ENCODE measurements at regions not wholly inside any gene's neighbourhood (a gene's known extent, or its start where the extent isn't known, plus 50 kb on each side); places are given as distances from the start of the nearest gene placed in this dataset.

- no peak for DNase-seq
Measured at GRCh38 chr11:70614034-70614681, 215.8 kb downstream of the CTTN start.

- no peak for DNase-seq
Measured at GRCh38 chr11:70615036-70615875, 216.9 kb downstream of the CTTN start.

GRCh38 chr11:70616317-70616716 is 218.0 kb downstream of the CTTN start:
- no peak for DNase-seq

- DNase-seq = no peak
Measured at GRCh38 chr11:70616938-70617654, 218.8 kb downstream of the CTTN start.

- no peak for DNase-seq
Measured at GRCh38 chr11:70618431-70619101, 220.2 kb downstream of the CTTN start.

GRCh38 chr11:70619591-70619990 is 221.3 kb downstream of the CTTN start:
- no peak for DNase-seq

- no peak for DNase-seq
Measured at GRCh38 chr11:70620510-70621184, 222.3 kb downstream of the CTTN start.

GRCh38 chr11:70621241-70621640 is 222.9 kb downstream of the CTTN start:
- DNase-seq = no peak

GRCh38 chr11:70622091-70622490 is 223.8 kb downstream of the CTTN start:
- no peak for DNase-seq

GRCh38 chr11:70623906-70624597 is 225.7 kb downstream of the CTTN start:
- DNase-seq = no peak

GRCh38 chr11:70624598-70624993 is 226.3 kb downstream of the CTTN start:
- no peak for DNase-seq

- DNase-seq = no peak
Measured at GRCh38 chr11:70625051-70625450, 226.7 kb downstream of the CTTN start.

- DNase-seq = no peak
Measured at GRCh38 chr11:70625582-70626518, 227.5 kb downstream of the CTTN start.

- no peak for DNase-seq
Measured at GRCh38 chr11:70627219-70627618, 228.9 kb downstream of the CTTN start.

GRCh38 chr11:70628176-70628854 is 230.0 kb downstream of the CTTN start:
- DNase-seq = no peak

GRCh38 chr11:70628855-70629844 is 230.8 kb downstream of the CTTN start:
- DNase-seq = no peak

- DNase-seq = no peak
Measured at GRCh38 chr11:70630068-70630467, 231.7 kb downstream of the CTTN start.

- DNase-seq = no peak
Measured at GRCh38 chr11:70630816-70631623, 232.7 kb downstream of the CTTN start.

All from NCI-H1048 (cell line).